Activated CD4-positive, alpha-beta memory T cell treated with anti-CD3 and anti-CD28 coated beads, Interleukin-2, amount 10 ng/mL, durations not matched to agents 7 days and 5 days (primary cell): ENCODE measurements at regions not wholly inside any gene's neighbourhood (a gene's known extent, or its start where the extent isn't known, plus 50 kb on each side); places are given as distances from the start of the nearest gene placed in this dataset.

Source experiments
- CTCF ChIA-PET: fragments of 350-600 bp; sonication (Branson Sonifier 250); formaldehyde crosslinking; loops from one replicate; lab custom pipeline; 2021; ENCODE audit warnings: antibody characterized with exemption, inconsistent platforms; lab: Charles Lee
- POLR2A ChIA-PET: fragments of 350-600 bp; sonication (Branson Sonifier 250); formaldehyde crosslinking; loops from one replicate; lab custom pipeline; 2021; ENCODE audit warnings: antibody characterized with exemption; lab: Charles Lee
- DNase-seq: peaks from one replicate; pipeline ENCODE4 v3.0.0-alpha.2; 2020
- H3K27ac Mint-ChIP-seq: one replicate; pipeline ENCODE4 v1.8.0; 2021; ENCODE audit warnings: mild to moderate bottlenecking, mixed read lengths
- H3K27me3 Mint-ChIP-seq: one replicate; pipeline ENCODE4 v1.8.0; 2021; ENCODE audit warnings: mixed read lengths
- H3K36me3 Mint-ChIP-seq: one replicate; pipeline ENCODE4 v1.8.0; 2021; ENCODE audit warnings: low read depth, mixed read lengths
- H3K4me1 Mint-ChIP-seq: one replicate; pipeline ENCODE4 v1.8.0; 2021; ENCODE audit warnings: mixed read lengths
- H3K4me3 Mint-ChIP-seq: one replicate; pipeline ENCODE4 v1.8.0; 2021; ENCODE audit warnings: mild to moderate bottlenecking, mixed read lengths
- H3K9me3 Mint-ChIP-seq: one replicate; pipeline ENCODE4 v1.8.0; 2021; ENCODE audit warnings: mixed read lengths

DNA sequence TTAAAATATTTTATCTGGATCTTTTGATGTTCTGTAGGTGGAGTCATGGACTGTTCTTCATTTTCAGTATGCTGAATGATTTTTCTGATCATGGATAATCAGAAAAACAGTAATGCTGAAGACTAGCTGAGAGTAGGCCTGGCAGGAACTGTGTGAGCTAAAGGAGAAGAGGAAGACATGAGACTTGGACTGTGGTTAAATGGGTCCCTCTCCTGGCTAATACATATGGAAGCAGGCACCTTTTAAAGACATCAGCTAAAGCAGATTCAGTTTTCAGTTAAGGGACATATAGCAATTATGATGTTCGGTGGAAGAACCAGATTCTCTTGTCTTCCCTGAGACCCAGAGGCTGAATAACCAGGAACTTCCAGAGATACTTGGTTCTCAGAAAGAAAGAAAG is 169.4 kb downstream of the OLFM4 start:
- Mint-ChIP-seq H3K9me3 (no peaks in the 10 kb centered on the region), H3K27ac (no peak overlapping the region), H3K27me3 (no peaks in the 10 kb centered on the region), H3K4me3 (no peak overlapping the region), H3K4me1 (no peaks in the 10 kb centered on the region), H3K36me3 (no peaks in the 10 kb centered on the region)
- DNase-seq = no peak
- POLR2A ChIA-PET = no interaction called here
- CTCF ChIA-PET = interaction anchor here (0.8 kb wide), 1 partner anchor 230 kb away, joined by 3 read pairs; no protein-coding TSS in a partner anchor

DNA sequence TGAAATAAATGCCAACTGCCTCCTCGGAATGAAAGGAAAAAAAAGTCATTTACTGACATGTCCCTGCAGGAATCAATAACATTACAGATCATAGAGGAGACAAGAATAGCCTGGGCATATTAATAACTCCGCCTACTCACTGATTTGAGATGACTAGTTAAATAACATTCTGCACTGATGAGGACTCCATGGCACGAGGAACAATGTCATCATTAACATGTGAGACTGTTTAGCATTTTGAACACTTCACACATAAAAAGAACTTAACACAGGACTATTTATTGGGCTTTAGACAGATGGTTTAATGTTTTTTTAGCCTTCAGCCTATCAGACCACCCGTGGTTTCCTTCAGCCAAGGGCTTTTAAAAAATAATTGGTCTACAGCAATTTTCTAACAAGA is 170.1 kb downstream of the OLFM4 start:
- CTCF ChIA-PET = no interaction called here

DNA sequence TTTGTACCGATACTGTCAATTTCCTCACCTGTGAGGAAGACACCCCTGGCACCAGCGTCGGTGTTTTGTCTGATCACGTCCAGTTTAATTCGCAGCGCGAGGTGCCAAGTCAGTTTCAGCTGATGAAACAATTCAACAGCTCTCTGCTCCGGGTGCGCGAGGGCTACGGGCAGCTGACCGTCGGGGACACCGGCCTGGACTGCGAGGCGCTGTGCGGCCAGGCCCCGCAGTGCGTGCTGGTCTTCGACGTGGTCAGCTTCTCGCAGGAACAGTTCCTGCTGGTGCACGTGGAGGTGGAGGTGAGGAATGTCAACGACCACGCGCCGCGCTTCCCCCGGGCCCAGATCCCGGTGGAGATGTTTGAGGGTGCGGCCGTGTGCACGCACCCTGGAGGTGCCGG is 171.5 kb downstream of the OLFM4 start:
- no peak for DNase-seq
- no peak overlapping the region for H3K27ac Mint-ChIP-seq
- H3K4me3 Mint-ChIP-seq = no peak overlapping the region
- no peaks in the 10 kb centered on the region for H3K4me1 Mint-ChIP-seq
- H3K27me3 Mint-ChIP-seq = no peaks in the 10 kb centered on the region
- POLR2A ChIA-PET = no interaction called here
- H3K9me3 Mint-ChIP-seq = no peaks in the 10 kb centered on the region
- no peaks in the 10 kb centered on the region for H3K36me3 Mint-ChIP-seq
- CTCF ChIA-PET = no interaction called here

More for the DNA sequence above, 170.1 kb downstream of the OLFM4 start:
- Mint-ChIP-seq H3K27me3 (no peaks in the 10 kb centered on the region), H3K36me3 (no peaks in the 10 kb centered on the region), H3K4me1 (no peaks in the 10 kb centered on the region), H3K9me3 (no peaks in the 10 kb centered on the region), H3K4me3 (no peak overlapping the region), H3K27ac (no peak overlapping the region)
- DNase-seq = no peak
- POLR2A ChIA-PET = no interaction called here

DNA sequence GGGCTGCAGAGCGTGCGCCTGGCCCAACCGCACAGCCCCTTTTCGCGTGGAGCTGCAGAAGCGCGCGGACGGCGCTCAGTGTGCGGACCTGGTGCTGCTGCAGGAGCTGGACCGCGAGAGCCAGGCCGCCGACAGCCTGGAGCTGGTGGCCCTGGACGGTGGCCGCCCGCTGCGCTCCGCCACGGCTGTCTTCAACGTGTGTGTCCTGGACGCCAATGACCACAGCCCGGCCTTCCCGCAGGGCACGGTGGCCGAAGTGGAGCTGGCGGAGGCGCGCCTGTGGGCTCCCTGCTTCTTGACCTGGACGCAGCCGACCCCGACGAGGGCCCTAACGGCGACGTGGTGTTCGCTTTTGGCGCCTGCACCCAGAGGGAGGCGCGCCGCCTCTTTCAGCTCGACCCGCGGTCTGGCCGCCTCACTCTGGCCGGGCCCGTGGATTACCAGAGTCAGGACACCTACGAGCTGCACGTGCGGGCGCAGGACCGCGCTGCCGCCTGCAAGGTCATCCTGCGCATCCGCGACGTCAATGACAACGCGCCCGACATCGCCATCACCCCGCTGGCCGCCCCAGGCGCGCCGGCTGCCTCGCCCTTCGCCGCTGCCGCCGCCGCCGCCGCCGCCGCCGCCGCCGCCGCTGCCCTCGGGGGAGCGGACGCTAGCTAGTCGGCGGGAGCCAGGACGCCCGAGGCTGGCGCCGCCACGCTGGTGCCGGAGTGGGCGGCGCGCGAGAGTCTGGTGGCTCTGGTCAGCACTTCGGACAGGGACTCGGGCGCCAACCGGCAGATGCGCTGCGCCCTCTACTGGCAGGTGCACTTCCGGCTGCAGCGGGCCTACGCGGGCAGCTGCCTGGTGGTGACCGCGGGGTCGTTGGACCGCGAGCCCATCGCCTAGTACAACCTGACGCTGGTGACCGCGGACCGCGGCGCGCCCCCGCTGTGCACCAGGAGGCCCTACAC is 172.2 kb downstream of the OLFM4 start:
- no peaks in the 10 kb centered on the region for H3K9me3 Mint-ChIP-seq
- H3K27me3 Mint-ChIP-seq = no peaks in the 10 kb centered on the region
- H3K4me3 Mint-ChIP-seq = no peak overlapping the region
- H3K27ac Mint-ChIP-seq = no peak overlapping the region
- no peak for DNase-seq
- ChIA-PET CTCF (interaction anchor here (1.3 kb wide), 1 partner anchor 11 kb away, joined by 5 read pairs; no protein-coding TSS in a partner anchor), POLR2A (no interaction called here)
- H3K36me3 Mint-ChIP-seq = no peaks in the 10 kb centered on the region
- H3K4me1 Mint-ChIP-seq = no peaks in the 10 kb centered on the region

DNA sequence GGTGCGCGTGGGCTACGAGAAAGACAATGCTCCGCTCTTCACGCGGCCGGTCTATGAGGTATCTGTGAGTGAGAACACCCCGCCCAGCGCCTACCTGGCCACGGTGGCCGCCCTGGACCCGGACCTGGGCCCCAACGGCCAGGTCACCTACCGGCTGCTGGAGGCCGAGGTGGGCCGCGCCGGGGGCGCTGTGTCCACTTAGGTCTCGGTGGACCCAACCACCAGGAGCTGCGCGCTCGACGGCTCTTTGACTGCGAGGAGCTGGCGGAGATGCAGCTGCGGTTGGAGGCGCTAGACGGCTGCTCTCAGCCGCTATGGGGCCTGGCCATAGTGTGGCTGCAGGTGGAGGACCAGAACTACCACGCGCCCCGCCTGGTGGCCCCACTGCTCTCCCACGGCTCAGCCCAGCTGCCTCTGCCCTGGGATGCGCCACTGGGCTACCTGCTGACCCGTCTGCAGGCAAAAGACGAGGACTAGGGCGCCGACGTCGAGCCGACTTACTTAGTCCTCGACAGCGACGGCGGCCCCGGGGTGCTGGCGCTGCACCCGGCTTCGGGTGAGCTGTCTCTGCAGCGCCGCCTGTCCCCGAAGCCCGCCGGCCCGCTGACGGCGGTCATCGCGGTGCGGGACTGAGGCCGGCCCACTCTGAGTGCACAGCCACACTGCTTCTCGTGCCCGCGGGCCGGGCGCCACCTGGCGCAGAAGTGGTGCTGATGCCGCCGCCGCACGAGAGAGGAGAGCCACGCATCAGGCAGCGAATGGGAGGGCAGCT is 173.0 kb downstream of the OLFM4 start:
- H3K9me3 Mint-ChIP-seq = no peaks in the 10 kb centered on the region
- H3K27ac Mint-ChIP-seq = no peak overlapping the region

DNA sequence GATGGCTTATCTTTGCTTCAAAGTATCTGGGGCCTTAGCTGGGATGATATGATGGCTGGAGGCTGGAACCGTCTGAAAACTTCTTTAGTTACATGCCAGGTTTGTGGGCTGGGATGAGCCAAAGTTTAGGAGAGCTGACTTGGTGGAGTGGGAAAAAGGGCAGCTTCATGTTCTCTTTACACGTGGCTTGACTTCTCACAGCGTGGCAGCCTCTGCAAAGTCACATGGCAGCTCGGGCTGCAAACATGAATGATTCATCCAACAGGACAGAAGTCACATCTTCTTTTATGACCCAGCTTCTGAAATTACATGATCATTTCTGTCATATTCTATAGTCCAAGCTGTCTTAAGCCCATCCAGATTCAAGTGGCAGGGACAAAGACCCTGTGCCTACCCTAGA is 176.0 kb downstream of the OLFM4 start:
- Mint-ChIP-seq H3K27ac (no peak overlapping the region), H3K4me1 (no peaks in the 10 kb centered on the region), H3K36me3 (no peaks in the 10 kb centered on the region), H3K27me3 (no peaks in the 10 kb centered on the region), H3K4me3 (no peak overlapping the region), H3K9me3 (no peaks in the 10 kb centered on the region)
- ChIA-PET CTCF (no interaction called here), POLR2A (no interaction called here)
- DNase-seq = no peak

More for the DNA sequence above, 173.0 kb downstream of the OLFM4 start:
- POLR2A ChIA-PET = no interaction called here
- no peak for DNase-seq
- CTCF ChIA-PET = interaction anchor here (1.3 kb wide), 1 partner anchor 10 kb away, joined by 5 read pairs; no protein-coding TSS in a partner anchor
- no peaks in the 10 kb centered on the region for H3K27me3 Mint-ChIP-seq
- no peaks in the 10 kb centered on the region for H3K4me1 Mint-ChIP-seq
- H3K4me3 Mint-ChIP-seq = no peak overlapping the region
- H3K36me3 Mint-ChIP-seq = no peaks in the 10 kb centered on the region

DNA sequence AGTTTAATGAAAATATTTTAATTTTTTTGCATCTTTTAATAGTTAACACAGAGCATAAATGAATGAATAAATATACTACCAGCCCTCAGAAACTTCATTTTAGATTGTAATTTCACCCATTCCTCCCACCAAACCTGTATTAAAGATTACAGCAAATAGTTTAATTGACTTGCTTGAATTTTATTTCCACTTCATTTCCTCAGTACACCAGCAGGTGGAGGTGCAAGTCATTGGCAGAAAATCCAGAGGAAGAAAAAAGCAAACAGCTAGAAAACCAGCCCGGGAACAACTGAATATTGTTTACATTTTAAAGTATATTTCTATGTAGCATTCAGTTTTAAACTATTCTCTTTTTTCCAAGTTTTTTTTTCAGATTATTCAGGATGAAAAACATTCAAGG is 177.8 kb downstream of the OLFM4 start:
- CTCF ChIA-PET = no interaction called here
- H3K36me3 Mint-ChIP-seq = no peaks in the 10 kb centered on the region

DNA sequence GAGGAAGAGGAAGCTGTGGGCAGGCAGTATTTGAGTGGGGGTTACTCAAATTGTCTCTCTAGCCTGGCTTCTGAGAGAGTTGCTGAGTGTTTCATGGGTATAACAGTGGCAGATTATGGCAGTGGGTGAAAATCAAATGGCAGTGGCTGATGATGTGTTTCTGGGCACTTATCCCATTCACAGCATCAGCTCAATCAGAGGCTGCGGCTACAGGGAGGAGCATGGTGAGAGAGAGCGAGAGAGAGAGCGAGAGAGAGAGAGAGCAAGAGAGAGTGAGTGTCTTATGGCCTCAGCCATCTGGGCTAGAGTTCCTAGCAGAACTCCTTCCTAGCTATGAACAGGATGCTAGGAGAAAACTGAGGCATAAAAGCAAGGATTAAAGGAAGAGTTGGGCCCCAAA is 178.9 kb downstream of the OLFM4 start:
- ChIA-PET CTCF (no interaction called here), POLR2A (no interaction called here)
- no peak overlapping the region for H3K4me3 Mint-ChIP-seq
- no peaks in the 10 kb centered on the region for H3K4me1 Mint-ChIP-seq
- DNase-seq = no peak
- H3K27ac Mint-ChIP-seq = no peak overlapping the region
- no peaks in the 10 kb centered on the region for H3K36me3 Mint-ChIP-seq
- H3K9me3 Mint-ChIP-seq = no peaks in the 10 kb centered on the region
- H3K27me3 Mint-ChIP-seq = no peaks in the 10 kb centered on the region

More for the DNA sequence above, 177.8 kb downstream of the OLFM4 start:
- Mint-ChIP-seq H3K9me3 (no peaks in the 10 kb centered on the region), H3K4me1 (no peaks in the 10 kb centered on the region), H3K27me3 (no peaks in the 10 kb centered on the region), H3K4me3 (no peak overlapping the region), H3K27ac (no peak overlapping the region)
- POLR2A ChIA-PET = no interaction called here
- DNase-seq = no peak

DNA sequence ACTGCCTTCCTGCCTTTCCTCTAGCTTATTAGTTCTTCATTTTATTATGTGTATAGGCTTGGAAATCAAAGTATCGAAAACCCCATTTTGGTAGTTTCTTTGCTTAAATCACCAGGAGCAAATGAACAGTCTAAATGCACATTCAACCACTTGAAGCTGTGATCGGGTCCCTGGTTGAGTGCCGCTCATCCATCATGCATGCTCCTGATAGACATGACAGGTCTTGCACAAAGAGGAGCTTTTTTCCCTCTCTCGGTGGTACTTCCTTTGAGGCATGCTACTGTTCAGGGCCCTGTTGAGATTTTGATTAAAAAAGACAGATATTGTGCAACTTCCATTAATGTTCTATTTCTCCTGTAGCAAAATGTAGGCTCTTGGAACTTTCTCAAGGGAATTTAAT is 185.8 kb downstream of the OLFM4 start:
- CTCF ChIA-PET = no interaction called here
- H3K4me3 Mint-ChIP-seq = no peak overlapping the region
- no peaks in the 10 kb centered on the region for H3K4me1 Mint-ChIP-seq
- POLR2A ChIA-PET = no interaction called here
- H3K27ac Mint-ChIP-seq = no peak overlapping the region
- no peaks in the 10 kb centered on the region for H3K36me3 Mint-ChIP-seq
- H3K27me3 Mint-ChIP-seq = no peaks in the 10 kb centered on the region
- no peak for DNase-seq
- no peaks in the 10 kb centered on the region for H3K9me3 Mint-ChIP-seq

DNA sequence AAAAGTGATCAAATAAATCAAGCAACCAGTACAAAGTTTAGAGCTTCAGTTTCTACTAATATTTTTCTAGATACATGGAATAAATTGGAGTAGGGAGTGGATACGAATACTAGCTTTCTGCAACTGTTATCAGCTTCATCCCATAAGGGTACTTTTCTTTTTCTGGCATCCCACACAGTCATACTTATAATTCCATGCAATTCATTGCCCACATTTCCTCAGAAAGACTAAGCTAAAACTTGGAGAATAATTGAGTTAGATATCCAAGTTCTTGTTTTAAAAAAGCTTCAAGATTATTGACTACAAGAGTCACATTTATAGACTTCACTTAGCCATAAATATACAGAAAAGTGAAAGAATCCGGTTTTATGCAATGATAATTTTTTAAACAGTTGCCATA is 186.9 kb downstream of the OLFM4 start:
- POLR2A ChIA-PET = no interaction called here

DNA sequence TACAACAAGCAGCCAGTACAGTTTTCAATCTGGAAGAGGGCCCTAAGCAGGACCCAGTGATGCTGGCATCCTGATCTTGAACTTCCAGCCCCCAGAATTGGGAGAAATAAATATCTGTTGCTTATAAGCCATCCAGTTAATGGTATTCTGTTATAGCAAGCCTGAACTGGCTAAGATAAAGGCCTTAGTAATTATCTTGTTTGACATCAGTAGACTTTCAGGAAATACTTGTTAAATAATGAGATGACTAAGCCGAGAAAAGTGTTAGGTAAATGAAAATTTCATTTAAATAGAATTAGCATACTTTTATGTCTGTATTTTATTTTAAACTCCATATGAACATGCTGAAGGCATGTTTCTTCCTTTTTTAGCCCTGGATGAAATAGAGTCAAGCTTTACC is 188.2 kb downstream of the OLFM4 start:
- no peaks in the 10 kb centered on the region for H3K4me1 Mint-ChIP-seq
- POLR2A ChIA-PET = no interaction called here
- no peak for DNase-seq
- H3K36me3 Mint-ChIP-seq = no peaks in the 10 kb centered on the region
- H3K9me3 Mint-ChIP-seq = no peaks in the 10 kb centered on the region
- H3K4me3 Mint-ChIP-seq = no peak overlapping the region
- CTCF ChIA-PET = no interaction called here
- no peaks in the 10 kb centered on the region for H3K27me3 Mint-ChIP-seq
- H3K27ac Mint-ChIP-seq = no peak overlapping the region

More for the DNA sequence above, 186.9 kb downstream of the OLFM4 start:
- Mint-ChIP-seq H3K27ac (no peak overlapping the region), H3K36me3 (no peaks in the 10 kb centered on the region), H3K4me1 (no peaks in the 10 kb centered on the region), H3K27me3 (no peaks in the 10 kb centered on the region), H3K9me3 (no peaks in the 10 kb centered on the region), H3K4me3 (no peak overlapping the region)
- no peak for DNase-seq
- CTCF ChIA-PET = no interaction called here

DNA sequence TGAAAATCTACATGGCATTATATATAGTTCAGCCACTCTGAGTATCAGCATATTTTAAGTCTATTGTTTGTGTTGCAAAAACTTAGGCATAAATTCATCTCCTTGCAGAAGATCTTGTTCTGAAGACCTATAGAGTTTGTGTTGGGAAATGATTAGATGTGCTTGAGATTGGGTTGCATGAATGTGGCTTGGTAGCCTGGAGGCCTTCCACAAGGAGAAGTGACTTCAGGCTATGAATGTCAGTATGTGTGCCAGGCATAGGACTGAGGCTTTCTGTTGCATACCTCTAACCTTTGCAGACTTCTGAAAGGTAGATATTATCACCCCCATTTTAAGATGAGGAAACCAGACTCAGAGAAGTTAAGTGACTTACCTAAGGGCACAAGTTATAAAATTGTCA is 188.6 kb downstream of the OLFM4 start:
- Mint-ChIP-seq H3K36me3 (no peaks in the 10 kb centered on the region), H3K27ac (no peak overlapping the region), H3K4me3 (no peak overlapping the region), H3K9me3 (no peaks in the 10 kb centered on the region), H3K4me1 (no peaks in the 10 kb centered on the region), H3K27me3 (no peaks in the 10 kb centered on the region)
- POLR2A ChIA-PET = no interaction called here
- CTCF ChIA-PET = no interaction called here
- no peak for DNase-seq

DNA sequence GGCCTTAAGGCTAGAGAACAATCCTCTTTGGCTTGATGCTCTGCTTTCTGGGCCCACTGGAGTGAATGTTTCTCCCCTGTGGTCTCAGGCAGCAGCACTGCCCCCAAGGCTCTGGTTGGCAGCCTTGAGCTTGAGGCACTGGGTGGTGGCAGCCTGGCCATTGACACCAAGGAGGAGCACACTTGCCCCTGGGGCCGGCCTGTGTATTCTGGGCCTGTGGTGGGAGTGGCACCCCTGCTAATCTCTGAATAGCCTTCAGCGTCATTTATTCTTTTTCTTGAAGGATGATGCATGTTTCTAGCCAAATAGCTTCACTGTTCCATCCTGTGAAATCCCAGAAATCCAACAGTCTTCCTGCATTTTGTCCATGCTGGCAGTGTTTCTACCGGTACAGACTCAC is 191.4 kb downstream of the OLFM4 start:
- H3K27me3 Mint-ChIP-seq = no peaks in the 10 kb centered on the region
- H3K9me3 Mint-ChIP-seq = no peaks in the 10 kb centered on the region
- DNase-seq = no peak
- no peak overlapping the region for H3K4me3 Mint-ChIP-seq
- H3K4me1 Mint-ChIP-seq = no peaks in the 10 kb centered on the region
- no peaks in the 10 kb centered on the region for H3K36me3 Mint-ChIP-seq
- H3K27ac Mint-ChIP-seq = no peak overlapping the region
- ChIA-PET POLR2A (no interaction called here), CTCF (no interaction called here)
